ENCODE measurements at regions not wholly inside any gene's neighbourhood (a gene's known extent, or its start where the extent isn't known, plus 50 kb on each side); places are given as distances from the start of the nearest gene placed in this dataset.

DNA sequence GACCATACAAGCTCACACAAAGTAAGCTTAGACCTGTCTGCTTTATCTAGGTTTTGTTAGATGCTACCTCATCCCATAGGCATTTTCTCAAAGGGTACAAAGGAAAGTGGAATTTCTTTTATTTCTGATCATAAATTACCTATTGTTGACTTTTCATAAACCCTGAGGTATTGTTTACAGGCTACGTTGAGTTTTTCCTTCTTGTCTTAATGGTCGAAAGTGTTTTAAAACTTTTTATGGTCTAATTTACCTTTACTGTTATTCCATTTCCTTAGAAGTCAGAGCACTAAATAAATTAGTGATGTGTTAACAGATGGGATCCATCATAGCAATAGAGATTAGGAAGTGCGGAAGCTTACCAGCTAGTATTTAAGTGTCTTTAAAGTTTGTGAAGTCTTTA lies 159.2 kb upstream of the GABRA2 start:
- WGBS, 2 donors, result 31 to 33% methylated on average over 3 of the region's 3 CpGs
- FAIRE-seq (no peak), ATAC-seq (no peak), DNase-seq (no peak)
- Histone ChIP-seq H3K27me3 (no peaks in the 10 kb centered on the region), H3K27ac (no peak overlapping the region), H3K4me3 (no peak overlapping the region), H3K36me3 (no peaks in the 10 kb centered on the region), H3K4me1 (no peaks in the 10 kb centered on the region), H3K9me3 (no peaks in the 10 kb centered on the region)
- TF ChIP-seq, protein P1, sequence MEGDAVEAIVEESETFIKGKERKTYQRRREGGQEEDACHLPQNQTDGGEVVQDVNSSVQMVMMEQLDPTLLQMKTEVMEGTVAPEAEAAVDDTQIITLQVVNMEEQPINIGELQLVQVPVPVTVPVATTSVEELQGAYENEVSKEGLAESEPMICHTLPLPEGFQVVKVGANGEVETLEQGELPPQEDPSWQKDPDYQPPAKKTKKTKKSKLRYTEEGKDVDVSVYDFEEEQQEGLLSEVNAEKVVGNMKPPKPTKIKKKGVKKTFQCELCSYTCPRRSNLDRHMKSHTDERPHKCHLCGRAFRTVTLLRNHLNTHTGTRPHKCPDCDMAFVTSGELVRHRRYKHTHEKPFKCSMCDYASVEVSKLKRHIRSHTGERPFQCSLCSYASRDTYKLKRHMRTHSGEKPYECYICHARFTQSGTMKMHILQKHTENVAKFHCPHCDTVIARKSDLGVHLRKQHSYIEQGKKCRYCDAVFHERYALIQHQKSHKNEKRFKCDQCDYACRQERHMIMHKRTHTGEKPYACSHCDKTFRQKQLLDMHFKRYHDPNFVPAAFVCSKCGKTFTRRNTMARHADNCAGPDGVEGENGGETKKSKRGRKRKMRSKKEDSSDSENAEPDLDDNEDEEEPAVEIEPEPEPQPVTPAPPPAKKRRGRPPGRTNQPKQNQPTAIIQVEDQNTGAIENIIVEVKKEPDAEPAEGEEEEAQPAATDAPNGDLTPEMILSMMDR (IDR thresholded peaks at IDR 0.05), result no peak
- intact Hi-C loops (cut with DNase I), result no loop called here

DNA sequence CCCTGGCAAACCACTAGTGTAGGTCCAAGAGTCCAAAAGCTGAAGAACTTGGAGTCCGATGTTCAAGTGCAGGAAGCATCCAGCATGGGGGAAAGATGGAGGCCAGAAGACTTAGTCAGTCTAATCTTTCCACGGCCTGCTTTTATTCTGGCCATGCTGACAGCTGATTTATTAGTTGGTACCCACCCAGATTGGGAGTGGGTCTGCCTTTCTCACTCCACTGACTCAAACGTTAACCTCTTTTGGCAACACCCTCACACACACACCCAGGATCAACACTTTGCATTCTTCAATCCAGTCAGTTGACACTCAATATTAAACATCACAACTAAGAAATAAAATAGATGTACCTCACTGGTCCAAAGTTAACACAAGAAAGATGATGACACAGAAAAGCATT lies 134.8 kb upstream of the GABRA2 start:
- DNase-seq (no peak), ATAC-seq (no peak), FAIRE-seq (no peak)
- 60 to 66% methylated on average over 3 of the region's 3 CpGs for WGBS, 2 donors
- TF ChIP-seq, protein P1 (IDR thresholded peaks at IDR 0.05), result no peak
- H3K4me1 ChIP-seq, result no peaks in the 10 kb centered on the region
- no peak overlapping the region for H3K27ac ChIP-seq
- intact Hi-C loops (cut with DNase I), result no loop called here
- H3K36me3 ChIP-seq, result no peaks in the 10 kb centered on the region
- H3K27me3 ChIP-seq, result no peaks in the 10 kb centered on the region
- no peaks in the 10 kb centered on the region for H3K9me3 ChIP-seq
- no peak overlapping the region for H3K4me3 ChIP-seq

DNA sequence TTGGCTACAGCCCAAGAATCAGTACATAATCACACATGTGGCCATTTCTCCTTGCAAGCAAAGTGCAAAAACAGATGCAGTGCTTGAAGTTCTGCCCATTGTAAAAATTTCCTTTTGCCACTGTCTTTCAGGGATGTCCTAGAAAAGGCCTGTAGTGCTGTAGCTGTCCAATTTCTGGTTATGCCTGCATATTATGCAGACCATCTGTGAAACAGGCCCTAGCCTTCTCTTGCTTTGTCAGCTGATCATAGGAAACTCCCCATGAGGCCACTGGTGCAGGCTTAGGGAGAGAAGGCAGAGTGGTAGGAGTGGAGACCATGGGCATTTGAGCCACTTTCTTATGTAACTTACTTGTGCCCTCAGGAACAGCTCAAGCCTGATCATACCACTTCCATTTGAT lies 130.4 kb upstream of the GABRA2 start:
- TF ChIP-seq, protein P1 (IDR thresholded peaks at IDR 0.05), result no peak
- Histone ChIP-seq H3K9me3 (no peaks in the 10 kb centered on the region), H3K27ac (no peak overlapping the region), H3K4me1 (no peaks in the 10 kb centered on the region), H3K27me3 (no peaks in the 10 kb centered on the region), H3K36me3 (no peaks in the 10 kb centered on the region), H3K4me3 (no peak overlapping the region)
- FAIRE-seq (no peak), DNase-seq (no peak), ATAC-seq (no peak)
- intact Hi-C loops (cut with DNase I), result no loop called here

DNA sequence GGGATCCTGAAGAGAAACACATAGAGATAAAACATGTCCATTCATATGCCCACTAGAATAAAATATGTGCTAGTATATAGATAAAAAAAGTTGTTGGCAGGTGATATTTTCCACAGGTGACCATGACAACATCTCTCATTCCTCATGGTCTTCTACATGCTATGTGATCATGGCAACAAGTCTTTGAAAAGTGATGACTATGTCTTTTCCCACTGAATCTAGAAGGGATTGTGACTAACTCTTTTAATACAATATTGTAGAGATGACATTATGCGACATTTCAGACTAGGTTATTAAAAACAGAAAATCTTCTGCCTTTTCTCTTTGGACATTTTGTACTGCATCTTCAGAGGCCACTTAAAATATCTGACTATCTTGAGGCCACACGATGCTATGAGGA lies 126.0 kb upstream of the GABRA2 start:
- 62 to 74% methylated on average over 2 of the region's 2 CpGs for WGBS, 2 donors
- TF ChIP-seq, protein P1 (IDR thresholded peaks at IDR 0.05), result no peak
- Histone ChIP-seq H3K4me3 (no peak overlapping the region), H3K27me3 (no peaks in the 10 kb centered on the region), H3K27ac (no peak overlapping the region), H3K9me3 (no peaks in the 10 kb centered on the region), H3K36me3 (no peaks in the 10 kb centered on the region), H3K4me1 (no peaks in the 10 kb centered on the region)
- ATAC-seq (no peak), FAIRE-seq (no peak), DNase-seq (no peak)
- intact Hi-C loops (cut with DNase I), result no loop called here

DNA sequence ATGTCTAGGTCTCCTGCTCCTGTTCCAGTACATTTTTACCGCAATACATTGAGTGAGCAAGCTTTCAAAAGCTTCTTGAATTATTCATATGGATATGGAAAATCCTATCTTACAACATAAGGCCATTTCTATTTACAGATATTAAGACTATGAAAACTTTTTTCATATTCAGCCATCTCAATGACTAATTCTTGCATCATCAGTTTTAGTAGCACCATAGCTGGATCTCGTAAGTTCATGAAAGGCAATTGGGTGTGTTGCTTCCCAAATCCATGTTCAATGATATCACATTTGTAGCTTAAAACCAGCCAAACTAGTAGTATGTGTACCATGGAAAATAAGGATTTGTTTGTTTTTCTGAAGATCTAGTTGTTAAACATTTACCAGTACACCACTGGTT lies 118.3 kb upstream of the GABRA2 start:
- FAIRE-seq (no peak), DNase-seq (no peak), ATAC-seq (no peak)
- intact Hi-C loops (cut with DNase I), result no loop called here
- Histone ChIP-seq H3K4me1 (no peaks in the 10 kb centered on the region), H3K27ac (no peak overlapping the region), H3K9me3 (no peaks in the 10 kb centered on the region), H3K36me3 (no peaks in the 10 kb centered on the region), H3K27me3 (no peaks in the 10 kb centered on the region), H3K4me3 (no peak overlapping the region)
- 79 to 81% methylated on average over 2 of the region's 2 CpGs for WGBS, 2 donors
- TF ChIP-seq, protein P1 (IDR thresholded peaks at IDR 0.05), result no peak

Measured in pancreas (tissue), 10 donors.